ENCODE measurements at regions not wholly inside any gene's neighbourhood (a gene's known extent, or its start where the extent isn't known, plus 50 kb on each side); places are given as distances from the start of the nearest gene placed in this dataset.
A peak's percentile ranks its signal among the peaks of the same experiment; 100 is the strongest.

GRCh38 chr5:66527478-66528035, 68.6 kb upstream of the MAST4 start (continued):
- no peak for TF ChIP-seq ZSCAN5A (tag by site-specific recombination; IDR thresholded peaks at IDR 0.05)
- TF ChIP-seq ZNF423 (tag by site-specific recombination; IDR thresholded peaks at IDR 0.05) = no peak

- ChIA-PET POLR2A (no interaction called here), CTCF (interaction anchor here (0.6 to 1.0 kb wide), 3 partner anchors 23 to 213 kb away, joined by 3 to 5 read pairs (median 3); no protein-coding TSS in a partner anchor)
- no peak overlapping the region for H3K4me3 ChIP-seq (ENCODE audit: low read depth, low read length)
- H3K4me1 ChIP-seq (ENCODE audit: control insufficient read depth, insufficient read depth, low read length) = no peaks in the 10 kb centered on the region
- no peaks in the 10 kb centered on the region for H3K9me3 ChIP-seq (ENCODE audit: control insufficient read depth, insufficient read depth, low read depth, low read length)
- TF ChIP-seq ZNF785 (tag by site-specific recombination; IDR thresholded peaks at IDR 0.05) (no peak), ZNF654 (tag by site-specific recombination; IDR thresholded peaks at IDR 0.05; ENCODE audit: low read depth) (peak; percentile 28; the same call in 1 of the 2 replicates), ZNF37A (tag by site-specific recombination; IDR thresholded peaks at IDR 0.05) (no peak)
- H3K36me3 ChIP-seq (ENCODE audit: control insufficient read depth in 2 of 2, insufficient read depth in 1 of 2, low read length in 2 of 2) = no peaks in the 10 kb centered on the region
- H3K27ac ChIP-seq (ENCODE audit: extremely low read depth, low read depth, low read length) = no peak overlapping the region
These were observed 67.0 kb upstream of the MAST4 start for GRCh38 chr5:66529182-66529581.

GRCh38 chr5:66529704-66530103, 66.5 kb upstream of the MAST4 start:
- Histone ChIP-seq H3K4me1 (ENCODE audit: control insufficient read depth, insufficient read depth, low read length) (no peaks in the 10 kb centered on the region), H3K9me3 (ENCODE audit: control insufficient read depth, insufficient read depth, low read depth, low read length) (no peaks in the 10 kb centered on the region), H3K27ac (ENCODE audit: extremely low read depth, low read depth, low read length) (no peak overlapping the region), H3K4me3 (ENCODE audit: low read depth, low read length) (no peak overlapping the region), H3K36me3 (ENCODE audit: control insufficient read depth in 2 of 2, insufficient read depth in 1 of 2, low read length in 2 of 2) (no peaks in the 10 kb centered on the region)
- TF ChIP-seq ZNF549 (tag by site-specific recombination; IDR thresholded peaks at IDR 0.05) = no peak
- no peak for TF ChIP-seq KLF7 (tag by site-specific recombination; IDR thresholded peaks at IDR 0.05; ENCODE audit: borderline replicate concordance)
- TF ChIP-seq ZNF133 (tag by site-specific recombination; IDR thresholded peaks at IDR 0.05) = no peak
- TF ChIP-seq ZNF433 (tag by site-specific recombination; IDR thresholded peaks at IDR 0.05; ENCODE audit: low read depth) = no peak
- TF ChIP-seq ZFP69B (tag by site-specific recombination; IDR thresholded peaks at IDR 0.05) = no peak
- no peak for TF ChIP-seq ZBTB7A (tag by site-specific recombination; IDR thresholded peaks at IDR 0.05; ENCODE audit: low read depth)
- no peak for TF ChIP-seq ZNF791 (tag by site-specific recombination; IDR thresholded peaks at IDR 0.05)
- no peak for TF ChIP-seq MZF1 (tag by site-specific recombination; IDR thresholded peaks at IDR 0.05; ENCODE audit: borderline replicate concordance)
- TF ChIP-seq ZNF121 (tag by site-specific recombination; IDR thresholded peaks at IDR 0.05) = no peak
- TF ChIP-seq MEIS1 (CRISPR knock-in tag; IDR thresholded peaks at IDR 0.05; ENCODE audit: borderline replicate concordance) = no peak
- no peak for TF ChIP-seq ZNF354C (tag by site-specific recombination; IDR thresholded peaks at IDR 0.05; ENCODE audit: borderline replicate concordance, low read depth)
- no peak for TF ChIP-seq ZNF280D (tag by site-specific recombination; IDR thresholded peaks at IDR 0.05)
- POLR2A ChIA-PET = no interaction called here
- CTCF ChIA-PET = interaction anchor here (0.6 to 0.8 kb wide), 2 partner anchors 23 to 148 kb away, joined by 3 read pairs; no protein-coding TSS in a partner anchor
